HepG2 (cell line): ENCODE measurements at regions not wholly inside any gene's neighbourhood (a gene's known extent, or its start where the extent isn't known, plus 50 kb on each side); places are given as distances from the start of the nearest gene placed in this dataset.

ENCODE experiments used
- CSRNP1 ChIP-seq: sonication (generic); formaldehyde crosslinking; IDR thresholded peaks from 2 replicates; pipeline ENCODE4 v1.8.1; 2023; ENCODE audit warnings: mild to moderate bottlenecking, missing genetic modification reagents
- FOXC1 ChIP-seq: sonication (generic); formaldehyde crosslinking; IDR thresholded peaks from 2 replicates; pipeline ENCODE4 v1.8.0; 2022; ENCODE audit warnings: mild to moderate bottlenecking, missing genetic modification reagents, borderline replicate concordance
- KDM4B ChIP-seq: sonication (generic); formaldehyde crosslinking; IDR thresholded peaks from 2 replicates; pipeline ENCODE4 v1.4.0; 2020; ENCODE audit warnings: missing genetic modification reagents
- PATZ1 ChIP-seq: sonication (generic); formaldehyde crosslinking; IDR thresholded peaks from 2 replicates; pipeline ENCODE4 v1.4.0; 2020; ENCODE audit warnings: missing genetic modification reagents
- PHF8 ChIP-seq: sonication (generic); formaldehyde crosslinking; IDR thresholded peaks from 2 replicates; pipeline ENCODE4 v1.5.0; 2020; ENCODE audit warnings: missing genetic modification reagents
- RAD21 ChIP-seq: fragments of 450-650 bp; formaldehyde crosslinking; IDR thresholded peaks from 2 replicates; pipeline ENCODE4 v1.5.0; 2020; ENCODE audit warnings: mild to moderate bottlenecking
- ZKSCAN5 ChIP-seq: sonication (generic); formaldehyde crosslinking; IDR thresholded peaks from 2 replicates; pipeline ENCODE4 v1.5.1; 2020; ENCODE audit warnings: mild to moderate bottlenecking, missing genetic modification reagents
- ZNF230 ChIP-seq: sonication (generic); formaldehyde crosslinking; IDR thresholded peaks from 2 replicates; pipeline ENCODE4 v1.4.0; 2020; ENCODE audit warnings: mild to moderate bottlenecking, missing genetic modification reagents
- ZNF276 ChIP-seq: sonication (generic); formaldehyde crosslinking; IDR thresholded peaks from 2 replicates; pipeline ENCODE4 v1.4.0; 2020; ENCODE audit warnings: mild to moderate bottlenecking, low read depth, missing genetic modification reagents
- ZNF33B ChIP-seq: sonication (generic); formaldehyde crosslinking; IDR thresholded peaks from 2 replicates; pipeline ENCODE4 v1.5.1; 2020; ENCODE audit warnings: mild to moderate bottlenecking, missing genetic modification reagents
- ZNF570 ChIP-seq: sonication (generic); formaldehyde crosslinking; IDR thresholded peaks from 2 replicates; pipeline ENCODE4 v1.4.0; 2020; ENCODE audit warnings: mild to moderate bottlenecking, missing genetic modification reagents, borderline replicate concordance
- ZNF644 ChIP-seq: IDR thresholded peaks from 2 replicates; pipeline ENCODE4 v1.6.1; 2016; ENCODE audit warnings: low read depth
- TF ChIP-seq, protein P1 (sequence below): IDR thresholded peaks from 2 replicates; pipeline ENCODE4 v1.6.1; 2016; ENCODE audit warnings: low read depth
- TF ChIP-seq, protein P2 (sequence below): sonication (generic); formaldehyde crosslinking; IDR thresholded peaks from 2 replicates; pipeline ENCODE4 v1.4.0; 2020; ENCODE audit warnings: mild to moderate bottlenecking, missing genetic modification reagents
- TF ChIP-seq, protein P3 (sequence below): sonication (generic); formaldehyde crosslinking; IDR thresholded peaks from 2 replicates; pipeline ENCODE4 v1.5.0; 2020; ENCODE audit warnings: missing genetic modification reagents, mild to moderate bottlenecking, borderline replicate concordance

GRCh38 chr3:148631124-148631903, 66.4 kb upstream of the AGTR1 start (continued):
- TF ChIP-seq, protein P1, sequence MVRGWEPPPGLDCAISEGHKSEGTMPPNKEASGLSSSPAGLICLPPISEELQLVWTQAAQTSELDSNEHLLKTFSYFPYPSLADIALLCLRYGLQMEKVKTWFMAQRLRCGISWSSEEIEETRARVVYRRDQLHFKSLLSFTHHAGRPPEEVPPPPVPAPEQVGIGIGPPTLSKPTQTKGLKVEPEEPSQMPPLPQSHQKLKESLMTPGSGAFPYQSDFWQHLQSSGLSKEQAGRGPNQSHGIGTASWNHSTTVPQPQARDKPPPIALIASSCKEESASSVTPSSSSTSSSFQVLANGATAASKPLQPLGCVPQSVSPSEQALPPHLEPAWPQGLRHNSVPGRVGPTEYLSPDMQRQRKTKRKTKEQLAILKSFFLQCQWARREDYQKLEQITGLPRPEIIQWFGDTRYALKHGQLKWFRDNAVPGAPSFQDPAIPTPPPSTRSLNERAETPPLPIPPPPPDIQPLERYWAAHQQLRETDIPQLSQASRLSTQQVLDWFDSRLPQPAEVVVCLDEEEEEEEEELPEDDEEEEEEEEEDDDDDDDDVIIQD (CRISPR knock-in tag), result 0 out of 2 replicates have a peak, but pooled peaks have one; percentile 9
- no peak for TF ChIP-seq ZNF644 (CRISPR knock-in tag)
- TF ChIP-seq, protein P2, sequence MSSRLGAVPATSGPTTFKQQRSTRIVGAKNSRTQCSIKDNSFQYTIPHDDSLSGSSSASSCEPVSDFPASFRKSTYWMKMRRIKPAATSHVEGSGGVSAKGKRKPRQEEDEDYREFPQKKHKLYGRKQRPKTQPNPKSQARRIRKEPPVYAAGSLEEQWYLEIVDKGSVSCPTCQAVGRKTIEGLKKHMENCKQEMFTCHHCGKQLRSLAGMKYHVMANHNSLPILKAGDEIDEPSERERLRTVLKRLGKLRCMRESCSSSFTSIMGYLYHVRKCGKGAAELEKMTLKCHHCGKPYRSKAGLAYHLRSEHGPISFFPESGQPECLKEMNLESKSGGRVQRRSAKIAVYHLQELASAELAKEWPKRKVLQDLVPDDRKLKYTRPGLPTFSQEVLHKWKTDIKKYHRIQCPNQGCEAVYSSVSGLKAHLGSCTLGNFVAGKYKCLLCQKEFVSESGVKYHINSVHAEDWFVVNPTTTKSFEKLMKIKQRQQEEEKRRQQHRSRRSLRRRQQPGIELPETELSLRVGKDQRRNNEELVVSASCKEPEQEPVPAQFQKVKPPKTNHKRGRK (CRISPR knock-in tag), result no peak
- no peak for TF ChIP-seq CSRNP1 (CRISPR knock-in tag)
- TF ChIP-seq ZNF570, result no peak
- TF ChIP-seq ZNF33B (CRISPR knock-in tag), result no peak
- TF ChIP-seq FOXC1 (CRISPR knock-in tag), result no peak
- no peak for TF ChIP-seq ZKSCAN5 (CRISPR knock-in tag)
- no peak for TF ChIP-seq KDM4B (CRISPR knock-in tag)
- peak; percentile 88 for TF ChIP-seq RAD21 (CRISPR knock-in tag)
- TF ChIP-seq, protein P3, sequence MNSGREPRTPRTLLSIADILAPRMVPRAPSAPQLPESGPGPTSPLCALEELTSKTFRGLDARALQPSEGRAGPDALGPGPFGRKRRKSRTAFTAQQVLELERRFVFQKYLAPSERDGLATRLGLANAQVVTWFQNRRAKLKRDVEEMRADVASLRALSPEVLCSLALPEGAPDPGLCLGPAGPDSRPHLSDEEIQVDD, result no peak
- TF ChIP-seq PATZ1 (CRISPR knock-in tag), result no peak
- no peak for TF ChIP-seq ZNF230
- no peak for TF ChIP-seq ZNF276
- no peak for TF ChIP-seq PHF8 (CRISPR knock-in tag)
